HG03571 (cell line): ENCODE measurements at regions not wholly inside any gene's neighbourhood (a gene's known extent, or its start where the extent isn't known, plus 50 kb on each side); places are given as distances from the start of the nearest gene placed in this dataset.
"Not testable (repeated sequence)": the region's sequence is repeated elsewhere in the genome, so short reads cannot be mapped to it uniquely, and the experiment has no call there.

ENCODE experiments used
- ATAC-seq: cut with Tn5 transposase; IDR thresholded peaks from one replicate; pipeline ENCODE4 v1.9.1; 2021; ENCODE audit not compliant: unreplicated experiment

DNA sequence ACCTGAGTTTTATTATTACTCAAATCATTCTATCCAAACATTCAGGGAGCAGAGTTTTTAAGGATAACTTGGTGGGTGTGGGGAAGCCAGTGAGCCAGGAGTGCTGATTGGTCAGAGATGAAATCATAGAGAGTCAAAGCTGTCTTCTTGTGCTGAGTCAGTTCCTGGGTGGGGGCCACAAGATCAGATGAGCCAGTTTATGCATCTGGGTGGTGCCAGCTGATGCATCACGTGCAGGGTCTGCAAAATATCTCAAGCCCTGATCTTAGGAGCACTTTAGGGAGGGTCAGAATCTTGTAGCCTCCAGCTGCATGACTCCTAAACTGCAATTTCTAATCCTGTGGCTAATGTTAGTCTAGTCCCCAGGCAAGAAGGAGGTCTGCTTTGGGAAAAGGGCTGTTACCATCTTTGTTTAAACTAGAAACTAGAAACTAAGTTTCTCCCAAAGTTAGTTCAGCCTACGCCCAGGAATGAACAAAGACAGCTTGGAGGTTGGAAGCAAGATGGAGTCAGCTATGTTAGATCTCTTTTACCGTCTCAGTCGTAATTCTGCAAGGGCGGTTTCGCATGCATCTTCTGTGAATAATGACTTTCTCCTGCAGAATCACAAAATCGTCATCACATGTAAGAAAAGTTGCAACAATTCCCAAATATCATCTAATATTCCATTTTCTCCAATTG, 97.5 kb downstream of the ZNF664 start:
- not testable (repeated sequence) for ATAC-seq

DNA sequence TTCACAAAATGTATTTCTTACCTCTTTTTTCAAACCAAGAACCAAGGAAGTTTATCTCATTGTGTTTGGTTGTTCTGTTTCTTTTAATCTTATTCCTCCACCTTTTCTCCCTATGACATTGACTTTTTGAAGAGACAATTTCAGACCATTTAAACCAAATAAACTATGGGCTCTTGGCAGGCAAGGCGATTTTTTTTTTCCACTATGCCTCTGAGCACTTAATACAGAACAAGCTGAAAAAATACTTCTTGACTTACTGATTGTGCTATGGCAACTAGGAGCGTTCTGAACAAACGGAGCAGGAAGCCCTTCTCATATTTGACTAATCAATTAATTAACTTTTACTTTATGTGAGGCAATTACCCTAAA, 98.0 kb downstream of the ZNF664 start:
- ATAC-seq: no peak

DNA sequence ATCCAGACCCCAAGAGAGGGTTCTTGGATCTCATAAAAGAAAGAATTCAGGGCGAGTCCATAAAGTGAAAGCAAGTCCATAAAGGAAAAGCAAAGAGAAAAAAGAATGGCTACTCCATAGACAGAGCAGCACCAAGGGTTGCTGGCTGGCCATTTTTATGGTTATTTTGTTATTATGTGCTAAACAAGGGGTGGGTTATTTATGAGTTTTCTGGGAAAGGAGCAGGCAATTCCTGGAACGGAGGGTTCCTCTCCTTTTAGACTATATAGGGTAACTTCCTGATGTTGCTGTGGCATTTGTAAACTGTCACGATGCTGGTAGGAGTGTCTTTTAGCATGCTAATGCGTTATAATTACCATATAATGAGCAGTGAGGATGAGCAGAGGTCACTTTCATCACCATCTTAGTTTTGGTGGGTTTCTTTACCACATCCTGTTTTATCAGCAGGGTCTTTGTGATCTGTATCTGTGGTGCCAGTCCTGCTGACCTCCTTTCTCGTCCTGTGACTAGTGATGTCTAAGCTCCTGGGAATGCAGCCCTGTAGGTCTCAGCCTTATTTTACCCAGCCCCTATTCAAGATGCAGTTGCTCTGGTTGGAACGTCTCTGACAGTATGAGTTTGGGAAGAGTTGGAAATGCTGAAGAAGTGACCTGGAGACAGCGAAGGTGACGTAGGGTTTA, 100.5 kb downstream of the ZNF664 start:
- no peak for ATAC-seq

DNA sequence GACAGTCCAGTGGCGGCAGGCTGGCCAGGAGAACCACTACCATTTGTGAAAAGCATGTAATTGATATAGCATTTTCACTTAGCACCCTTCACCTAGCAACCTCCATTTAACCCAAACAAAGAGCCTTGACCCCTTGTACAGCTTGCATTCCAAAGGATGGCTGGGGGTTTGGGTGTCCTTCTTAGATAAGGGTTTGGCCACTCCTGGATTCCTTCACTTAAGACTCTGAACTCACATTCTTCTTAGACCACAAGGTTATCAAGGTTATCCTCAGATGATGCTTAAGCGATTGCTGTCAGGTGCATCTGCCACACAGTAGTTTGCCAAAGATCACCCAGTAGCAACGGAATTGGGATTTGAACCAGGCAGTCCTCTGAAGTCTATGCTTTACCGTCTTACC, 102.8 kb downstream of the ZNF664 start:
- no peak for ATAC-seq

DNA sequence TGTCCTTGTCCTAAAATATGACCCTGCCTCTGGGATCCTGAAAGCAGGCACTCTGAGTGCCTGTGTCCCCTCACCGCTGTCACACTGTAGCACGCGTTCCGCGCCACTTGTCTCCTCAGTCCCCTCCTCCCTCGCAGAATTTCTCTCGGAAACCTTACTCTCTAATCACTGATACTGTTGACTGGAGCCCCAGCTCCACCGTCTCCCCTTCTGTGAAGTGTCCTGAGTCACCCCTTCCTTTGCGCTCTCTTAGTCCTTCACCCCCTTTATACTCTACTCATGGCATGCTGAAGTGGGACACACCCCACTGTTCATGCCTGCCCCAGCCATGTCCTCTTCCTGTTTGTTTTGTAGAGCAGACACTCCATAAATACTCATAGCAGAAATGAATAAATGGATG, 104.7 kb downstream of the ZNF664 start:
- no peak for ATAC-seq

DNA sequence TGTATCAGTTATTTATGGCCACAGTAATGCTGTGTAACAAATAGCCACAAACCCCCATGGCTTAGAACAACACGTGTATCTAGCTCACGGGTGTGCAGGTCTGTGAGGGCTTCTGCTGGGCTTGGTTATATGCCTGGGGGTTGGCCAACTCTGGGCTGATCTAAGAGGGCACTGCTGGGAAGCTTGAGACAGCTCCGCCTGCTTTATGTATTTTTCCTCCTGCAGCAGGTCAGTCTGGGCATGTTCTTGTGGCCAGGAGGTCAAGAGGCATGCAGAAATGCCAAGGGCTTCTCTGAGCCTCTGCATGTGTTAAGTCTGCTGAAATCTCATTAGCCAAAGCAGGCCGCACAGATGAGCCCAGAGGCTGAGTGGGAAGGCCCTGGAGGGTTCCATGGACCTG, 105.8 kb downstream of the ZNF664 start:
- no peak for ATAC-seq

DNA sequence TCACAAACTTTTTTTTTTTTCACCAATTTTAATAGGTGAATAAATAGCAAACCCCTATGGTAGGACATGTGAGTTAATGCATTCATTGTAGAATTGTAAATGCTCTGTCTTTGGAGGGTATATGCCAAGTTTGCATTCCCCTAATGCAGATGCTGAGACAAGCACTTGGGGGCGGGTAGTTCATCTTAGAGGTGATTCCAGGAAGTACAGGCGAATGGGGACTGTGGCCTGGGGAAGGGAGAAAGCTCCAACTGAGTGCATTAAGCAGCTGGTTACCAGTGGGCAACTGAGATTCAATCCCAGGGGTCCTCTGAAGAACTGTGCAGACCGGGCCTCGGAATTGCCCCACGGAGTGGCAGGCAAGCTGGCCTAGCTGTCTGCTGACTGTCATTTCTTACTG, 107.6 kb downstream of the ZNF664 start:
- no peak for ATAC-seq

DNA sequence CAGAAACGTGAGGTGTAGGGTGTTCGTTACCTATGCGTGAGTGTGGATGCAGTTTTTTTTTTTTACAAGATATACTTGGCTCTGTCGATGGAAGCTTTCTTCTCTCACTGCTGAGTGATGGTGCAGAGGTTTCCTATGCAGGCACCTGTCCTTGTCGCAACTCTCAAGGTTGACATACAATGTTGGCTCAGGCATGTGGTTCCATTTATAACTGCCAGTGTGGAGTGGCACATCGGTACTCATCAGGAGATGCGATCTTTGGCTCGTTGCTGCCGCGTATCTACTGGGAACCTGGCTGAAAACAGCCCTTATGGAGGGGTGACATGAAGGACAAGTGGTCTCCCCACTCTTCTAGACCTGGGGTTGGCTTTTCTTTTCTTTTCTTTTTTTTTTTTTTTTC, 109.0 kb downstream of the ZNF664 start:
- no peak for ATAC-seq

DNA sequence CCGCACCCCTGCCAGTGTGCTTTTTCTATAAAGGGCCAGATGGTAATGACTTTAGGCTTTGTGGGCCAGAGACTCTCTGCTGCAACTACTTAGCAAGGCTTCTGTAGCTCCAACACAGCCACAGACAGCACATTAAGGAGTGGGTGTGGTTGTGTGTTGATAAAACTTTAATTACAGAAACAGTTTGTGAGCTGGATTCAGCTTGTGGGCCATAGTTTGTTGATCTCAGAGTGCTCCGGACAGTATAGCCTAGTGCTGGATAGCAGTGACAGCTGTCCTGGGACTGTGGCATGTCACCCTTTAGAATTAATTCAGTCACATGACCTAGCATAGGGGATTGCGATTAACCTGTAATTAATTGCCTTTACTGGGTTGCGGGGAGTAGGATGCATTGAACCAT, 109.7 kb downstream of the ZNF664 start:
- ATAC-seq: no peak

DNA sequence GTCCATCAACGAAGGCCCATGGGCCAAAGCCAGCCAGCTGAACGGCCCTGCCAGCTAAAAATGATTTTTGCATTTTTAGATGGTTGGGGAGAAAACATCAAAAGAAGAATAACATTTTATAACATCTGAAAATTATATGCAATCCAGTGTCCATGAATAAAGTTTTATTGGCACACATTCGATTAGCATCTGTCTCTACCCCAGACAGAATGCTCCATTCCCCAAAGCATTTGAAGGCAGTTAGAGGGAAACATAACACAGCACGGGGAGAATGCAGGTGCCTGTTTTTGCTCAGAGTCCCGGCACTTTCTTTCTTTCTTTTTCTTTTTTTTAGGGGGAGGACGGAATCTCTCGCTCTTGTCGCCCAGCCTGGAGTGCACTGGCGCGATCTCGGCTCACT, 110.7 kb downstream of the ZNF664 start:
- no peak for ATAC-seq

DNA sequence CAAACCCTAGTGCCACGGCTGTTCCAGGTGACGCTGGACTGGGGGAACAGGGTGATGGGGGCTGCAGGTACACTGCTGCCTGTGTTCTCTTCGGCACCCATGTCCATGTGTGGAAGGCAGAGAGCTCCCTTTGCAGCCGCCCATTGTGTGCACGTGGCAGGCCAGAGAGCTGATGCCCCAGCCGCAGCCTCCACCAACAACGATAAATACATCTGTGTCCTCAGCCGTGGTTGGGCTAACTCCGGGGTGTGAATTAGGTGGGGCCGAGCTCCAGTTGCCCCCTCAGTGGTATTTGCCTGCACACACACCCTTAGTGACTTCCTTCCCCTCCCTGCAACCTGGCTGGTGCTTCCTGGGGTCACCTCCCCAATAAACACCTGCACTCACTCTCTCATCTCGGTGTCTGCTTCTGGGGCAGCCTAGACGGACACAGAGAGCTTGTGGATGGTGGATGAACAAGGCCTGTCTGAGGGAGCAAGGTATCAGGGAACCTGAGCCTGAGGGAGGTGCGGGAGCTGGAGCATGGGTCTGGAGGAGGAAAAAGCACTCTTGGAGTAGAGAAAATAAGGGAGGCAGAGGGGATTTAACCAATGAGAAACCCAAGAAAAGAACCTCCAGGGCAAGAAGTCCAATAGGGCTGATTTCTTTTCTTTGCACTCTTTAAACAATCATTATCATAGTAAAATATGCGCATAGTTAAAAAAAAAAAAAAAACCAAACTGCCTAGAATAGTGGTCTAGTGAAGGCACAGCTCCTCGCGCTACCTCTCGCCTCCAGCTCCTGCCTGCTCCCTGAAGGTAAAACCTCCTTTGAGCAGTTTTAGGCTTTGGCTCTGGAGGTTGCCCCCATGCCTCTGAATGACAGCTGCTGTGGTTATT, 112.6 kb downstream of the ZNF664 start:
- no peak for ATAC-seq

DNA sequence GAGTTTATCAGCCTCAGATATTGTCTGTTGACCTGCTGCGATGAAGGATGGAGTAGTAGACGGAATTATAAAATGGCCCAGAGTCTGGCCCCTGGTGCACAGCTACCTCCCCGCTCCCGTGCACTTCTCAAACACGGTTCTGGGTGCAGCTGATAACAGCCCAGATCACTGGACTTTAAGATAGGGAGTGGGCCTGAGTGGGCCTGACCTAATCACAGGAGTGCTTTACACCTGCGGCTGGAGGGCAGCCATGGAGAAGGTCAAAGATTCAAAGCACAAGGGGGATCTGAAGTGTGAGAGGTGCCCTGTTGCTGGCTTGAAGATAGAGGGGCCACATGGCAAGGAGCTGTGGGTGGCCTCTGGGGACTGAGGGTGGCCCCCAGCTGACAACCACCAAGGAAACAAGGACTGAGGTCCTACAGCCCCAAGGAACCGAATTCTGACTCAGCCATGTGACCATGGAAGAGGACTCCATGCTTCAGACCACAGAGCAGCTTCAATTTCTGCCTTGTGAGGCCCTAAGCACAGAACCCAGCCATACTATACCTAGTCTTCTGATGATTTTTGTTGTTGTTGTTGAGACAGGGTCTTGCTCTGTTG, 113.4 kb downstream of the ZNF664 start:
- no peak for ATAC-seq

DNA sequence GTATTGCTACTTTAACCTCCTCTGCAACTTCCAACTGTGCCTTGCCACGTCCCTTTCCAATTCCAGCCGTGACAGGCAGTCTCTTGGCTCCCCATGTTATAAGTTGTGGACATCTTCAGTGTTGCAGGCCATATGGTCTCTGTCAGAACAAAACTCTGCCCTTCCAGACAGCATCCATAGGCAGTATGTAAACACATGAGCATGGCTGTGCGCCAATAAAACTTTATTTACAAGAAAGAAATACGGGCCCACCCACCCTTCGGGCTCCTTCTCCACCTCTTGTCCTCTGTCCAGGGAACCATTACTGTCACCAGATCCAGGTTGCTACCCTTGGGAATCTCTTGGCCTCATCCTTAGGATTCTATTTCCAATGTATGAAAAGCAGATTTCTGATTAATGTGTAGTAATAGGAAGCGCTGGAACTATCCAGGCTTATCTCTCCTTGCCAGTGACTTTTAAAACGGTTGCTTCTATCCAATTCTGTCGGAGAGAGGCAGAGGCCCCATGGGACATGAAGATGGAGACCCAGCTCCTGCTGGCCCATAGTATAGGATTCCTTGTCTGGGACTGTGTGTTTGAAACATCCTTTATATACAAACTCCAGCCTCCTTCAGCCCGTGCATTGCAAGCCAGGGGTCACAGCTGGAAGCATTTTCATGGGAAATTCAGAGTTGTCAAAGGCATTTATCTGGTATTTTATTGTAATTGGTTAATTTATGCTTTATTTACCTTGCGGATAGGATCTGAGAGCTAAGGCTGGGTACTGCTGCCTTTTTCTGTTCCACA, 114.4 kb downstream of the ZNF664 start:
- no peak for ATAC-seq

DNA sequence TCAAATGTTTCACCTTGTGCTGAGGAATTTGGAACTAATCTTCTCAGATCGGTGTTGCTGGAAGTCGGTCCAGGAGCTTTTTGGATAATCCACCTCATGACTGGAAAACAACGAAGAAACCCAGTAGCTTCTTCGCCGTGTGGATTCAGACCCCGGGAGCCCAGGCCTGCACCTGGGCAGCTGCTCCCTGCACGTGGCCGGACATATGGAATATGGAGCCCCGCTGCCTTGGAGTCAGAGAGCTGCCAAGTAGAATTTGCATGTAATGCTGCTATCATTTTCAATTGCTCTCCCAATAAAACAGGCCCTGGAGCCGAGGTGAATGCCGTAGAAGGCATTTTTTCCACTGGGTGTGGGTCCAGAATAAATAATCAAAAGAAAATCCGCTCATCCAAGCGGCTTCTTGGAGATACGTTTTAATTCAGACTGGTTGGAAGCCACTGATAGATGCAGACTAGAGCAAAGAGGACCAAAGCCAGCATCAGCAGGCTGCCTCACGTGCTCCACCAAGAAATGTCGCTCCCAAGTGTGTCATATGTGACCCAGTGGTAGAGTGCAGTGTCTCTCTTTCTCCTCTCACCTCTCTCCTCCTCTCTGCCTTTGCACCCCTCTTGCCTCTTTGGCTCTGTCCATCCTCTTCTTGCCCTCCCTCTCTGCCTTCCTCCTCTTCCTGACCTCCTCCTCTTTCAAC, 115.3 kb downstream of the ZNF664 start:
- no peak for ATAC-seq

DNA sequence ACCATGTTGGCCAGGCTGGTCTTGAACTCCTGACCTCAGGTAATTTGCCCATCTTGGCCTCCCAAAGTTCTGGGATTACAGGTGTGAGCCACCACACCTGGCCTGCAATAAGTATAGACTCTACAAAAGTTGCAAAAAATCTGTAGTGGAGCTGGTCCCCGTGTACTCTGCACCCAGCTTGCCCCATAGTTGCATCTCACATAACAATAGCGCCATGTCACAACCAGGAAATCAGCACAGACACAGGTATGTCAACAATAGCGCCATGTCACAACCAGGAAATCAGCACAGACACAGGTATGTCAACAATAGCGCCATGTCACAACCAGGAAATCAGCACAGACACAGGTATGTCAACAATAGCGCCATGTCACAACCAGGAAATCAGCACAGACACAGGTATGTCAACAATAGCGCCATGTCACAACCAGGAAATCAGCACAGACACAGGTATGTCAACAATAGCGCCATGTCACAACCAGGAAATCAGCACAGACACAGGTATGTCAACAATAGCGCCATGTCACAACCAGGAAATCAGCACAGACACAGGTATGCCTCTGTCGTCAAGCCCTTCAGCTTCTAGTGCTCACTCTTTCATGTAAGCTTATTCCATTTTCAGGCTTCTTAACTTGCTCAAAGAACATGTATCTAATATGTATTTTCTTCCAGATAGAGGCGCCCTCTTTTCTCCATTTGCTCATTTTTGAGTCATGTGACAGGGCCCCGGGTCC, 116.3 kb downstream of the ZNF664 start:
- not testable (repeated sequence) for ATAC-seq

DNA sequence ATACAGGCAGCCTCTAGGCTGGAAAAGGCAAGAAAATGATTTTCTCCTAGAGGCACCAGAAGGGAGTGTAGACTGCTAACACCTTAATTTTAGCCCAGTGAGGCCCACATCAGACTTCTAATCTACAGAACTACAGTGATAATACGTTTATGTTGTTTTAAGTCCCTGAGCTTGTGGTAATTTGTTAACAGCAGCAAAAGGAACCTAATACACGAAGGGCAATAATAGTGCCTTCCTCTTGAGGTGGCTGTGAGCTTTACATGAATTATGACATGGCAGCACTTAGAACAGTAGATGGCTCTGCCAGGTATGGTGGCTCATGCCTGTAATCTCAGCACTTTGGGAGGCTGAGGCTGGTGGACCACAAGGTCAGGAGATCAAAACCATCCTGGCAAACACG, 118.8 kb downstream of the ZNF664 start:
- no peak for ATAC-seq

DNA sequence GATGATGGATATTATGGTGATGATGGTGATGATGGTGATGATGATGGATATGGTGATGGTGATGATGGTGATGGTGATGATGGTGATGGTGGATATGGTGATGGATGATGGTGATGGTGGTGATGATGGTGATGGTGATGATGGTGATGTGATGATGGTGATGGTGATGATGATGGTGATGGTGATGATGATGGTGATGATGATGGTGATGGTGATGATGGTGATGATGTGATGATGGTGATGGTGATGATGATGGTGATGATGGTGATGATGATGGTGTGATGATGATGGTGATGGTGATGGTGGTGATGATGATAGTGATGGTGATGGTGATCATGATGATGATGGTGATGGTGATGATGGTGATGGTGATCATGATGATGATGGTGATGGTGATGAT, 119.5 kb downstream of the ZNF664 start:
- not testable (repeated sequence) for ATAC-seq

DNA sequence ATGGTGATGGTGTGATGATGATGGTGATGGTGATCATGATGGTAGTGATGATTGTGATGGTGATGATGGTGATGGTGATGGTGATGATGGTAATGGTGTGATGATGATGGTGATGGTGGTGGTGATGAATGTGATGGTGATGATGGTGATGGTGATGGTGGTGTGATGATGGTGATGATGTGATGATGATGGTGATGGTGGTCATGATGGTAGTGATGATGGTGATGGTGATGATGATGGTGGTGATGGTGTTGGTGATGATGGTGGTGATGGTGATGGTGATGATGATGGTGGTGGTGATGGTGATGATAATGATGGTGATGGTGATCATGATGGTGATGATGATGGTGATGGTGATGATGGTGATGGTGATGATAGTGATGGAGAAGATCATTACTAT, 120.3 kb downstream of the ZNF664 start:
- ATAC-seq: no peak

DNA sequence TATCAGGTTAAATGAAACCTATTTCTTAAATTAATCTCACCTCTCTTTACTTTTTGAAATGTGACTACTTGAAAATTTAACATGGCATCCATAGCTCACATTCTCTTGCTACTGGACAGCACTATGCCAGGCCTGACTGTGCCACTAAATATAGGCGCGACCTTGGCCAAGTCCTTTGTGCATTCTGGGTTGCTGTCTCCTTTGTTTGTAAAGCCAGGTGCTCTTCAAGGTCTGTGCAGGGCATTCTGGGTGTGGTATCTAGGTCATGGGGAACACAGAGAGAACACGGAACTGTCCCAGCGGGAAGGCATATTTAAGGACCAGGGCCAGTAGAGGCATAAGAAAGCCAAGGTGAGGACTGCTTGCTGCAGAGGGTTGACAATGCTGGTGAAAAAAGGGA, 121.2 kb downstream of the ZNF664 start:
- ATAC-seq: no peak

DNA sequence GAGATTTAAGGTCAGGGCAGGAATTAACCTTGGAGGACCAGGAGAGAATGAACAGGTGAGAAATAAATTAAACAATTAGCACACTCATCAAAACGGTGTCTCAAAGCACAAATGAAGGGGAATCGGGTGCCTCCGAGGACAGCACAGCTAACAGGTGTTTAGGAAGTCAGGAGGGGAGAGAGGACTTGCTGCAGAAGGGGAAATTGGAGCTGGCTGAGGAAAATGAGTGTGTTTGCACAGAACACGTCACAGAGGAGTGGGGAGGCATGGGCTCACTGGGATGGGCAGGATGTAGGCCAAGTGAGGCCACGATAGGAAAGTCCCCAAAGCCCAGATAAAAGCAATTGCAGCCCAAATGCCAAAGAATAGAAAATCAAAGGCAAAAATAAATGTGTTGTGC, 121.7 kb downstream of the ZNF664 start:
- no peak for ATAC-seq
